HG03457 (cell line): ENCODE measurements at regions not wholly inside any gene's neighbourhood (a gene's known extent, or its start where the extent isn't known, plus 50 kb on each side); places are given as distances from the start of the nearest gene placed in this dataset.

Experiments
- ATAC-seq: cut with Tn5 transposase; IDR thresholded peaks from one replicate; pipeline ENCODE4 v1.9.1; 2021; ENCODE audit warnings: moderate number of reproducible peaks; ENCODE audit not compliant: unreplicated experiment

DNA sequence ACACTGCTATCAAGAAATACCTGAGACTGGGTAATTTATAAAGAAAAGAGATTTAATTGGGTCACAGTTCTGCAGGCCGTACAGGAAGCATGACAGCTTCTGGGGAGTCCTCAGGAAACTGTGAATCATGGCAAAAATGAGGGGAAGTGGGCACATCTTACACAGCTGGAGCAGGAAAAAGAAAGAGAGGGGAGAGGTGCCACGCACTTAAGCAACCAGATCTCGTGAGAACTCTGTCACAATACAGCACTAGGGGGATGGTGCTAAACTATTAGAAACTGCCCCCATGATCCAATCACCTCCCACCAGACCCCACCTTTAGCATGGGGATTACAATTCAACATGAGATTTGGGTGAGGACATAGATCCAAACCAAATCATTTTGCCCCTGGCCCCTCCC lies 105.5 kb upstream of the CPLX2 start:
- no peak for ATAC-seq

DNA sequence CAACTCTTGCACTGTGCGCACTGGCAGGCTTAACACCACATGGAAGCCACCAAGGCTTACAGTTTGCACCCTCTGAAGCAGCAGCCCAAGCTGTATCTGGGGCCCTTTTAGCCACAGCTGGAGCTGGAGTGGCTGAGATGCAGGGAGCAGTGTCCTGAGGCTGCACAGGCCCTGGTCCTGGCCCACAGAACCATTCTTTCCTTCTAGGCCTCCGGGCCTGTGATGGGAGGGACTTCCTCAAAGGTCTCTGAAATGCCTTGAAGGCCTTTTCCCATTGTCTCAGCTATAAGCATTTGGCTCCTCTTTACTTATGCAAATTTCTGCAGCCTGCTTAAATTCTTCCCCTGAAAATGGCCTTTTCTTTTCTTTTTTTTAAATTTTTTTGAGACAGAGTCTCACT lies 104.4 kb upstream of the CPLX2 start:
- ATAC-seq = no peak

DNA sequence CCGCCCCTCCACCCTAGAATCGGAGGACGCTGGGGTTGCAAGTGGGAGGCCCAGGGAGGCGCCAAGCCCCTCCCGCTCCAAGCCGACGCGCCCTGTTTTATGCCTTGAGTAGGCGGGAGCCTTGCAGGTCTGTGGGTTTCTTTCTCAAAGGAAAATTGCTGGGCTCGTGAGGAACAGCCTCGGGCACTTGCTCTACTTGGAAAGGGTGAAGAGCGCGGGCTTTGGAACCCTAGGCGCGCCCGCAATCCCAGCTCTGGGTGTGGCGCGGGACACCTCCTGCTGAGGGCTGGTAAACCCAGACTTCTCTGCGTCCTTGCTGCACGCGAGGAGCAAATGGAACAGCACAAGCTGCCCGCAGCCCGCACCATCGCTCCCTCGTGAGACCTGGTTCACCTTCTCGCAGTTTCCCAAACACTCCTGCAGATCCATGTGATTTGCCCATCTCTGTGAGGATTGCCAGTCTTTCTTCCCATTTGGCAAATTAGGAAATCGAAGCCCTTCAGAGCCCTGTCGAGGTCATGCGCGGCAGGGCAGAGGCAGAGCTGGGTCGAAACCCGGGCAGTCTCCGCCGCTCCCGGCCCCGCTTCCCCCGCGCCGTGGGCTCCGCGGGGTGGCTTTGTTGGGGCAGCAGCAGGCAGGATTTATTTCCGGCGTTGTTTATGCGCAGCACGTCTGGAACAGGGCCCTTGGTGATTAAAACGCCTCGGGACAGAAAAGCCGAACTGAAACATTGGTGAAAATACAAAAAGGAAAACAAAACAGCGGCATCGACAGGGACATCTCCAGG lies 98.4 kb upstream of the CPLX2 start:
- no peak for ATAC-seq

DNA sequence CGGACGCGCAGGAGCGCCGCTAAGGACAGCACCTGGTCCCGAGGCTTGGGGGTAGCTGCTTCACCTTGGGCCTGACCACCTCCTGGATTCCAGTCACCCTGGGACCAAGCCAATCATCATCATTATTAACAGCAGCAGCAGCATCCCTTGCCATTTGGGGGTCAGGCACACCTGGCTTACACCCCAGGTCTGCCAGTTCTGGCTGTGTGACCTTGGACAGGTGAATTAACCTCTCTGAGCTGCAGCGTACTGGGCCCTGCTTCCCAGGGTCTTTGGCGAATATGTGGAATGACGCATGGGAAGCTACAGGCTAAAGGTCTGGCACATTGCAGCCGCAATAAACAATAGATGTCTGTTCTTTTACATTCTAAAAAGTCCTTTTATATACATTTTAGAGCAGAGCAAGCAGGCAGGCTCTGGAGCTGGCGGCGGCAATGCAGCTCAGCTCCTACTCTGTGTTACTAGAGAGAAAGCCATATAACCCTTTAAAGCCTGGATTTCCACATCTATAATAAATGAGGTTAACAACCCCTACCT lies 97.8 kb upstream of the CPLX2 start:
- no peak for ATAC-seq

DNA sequence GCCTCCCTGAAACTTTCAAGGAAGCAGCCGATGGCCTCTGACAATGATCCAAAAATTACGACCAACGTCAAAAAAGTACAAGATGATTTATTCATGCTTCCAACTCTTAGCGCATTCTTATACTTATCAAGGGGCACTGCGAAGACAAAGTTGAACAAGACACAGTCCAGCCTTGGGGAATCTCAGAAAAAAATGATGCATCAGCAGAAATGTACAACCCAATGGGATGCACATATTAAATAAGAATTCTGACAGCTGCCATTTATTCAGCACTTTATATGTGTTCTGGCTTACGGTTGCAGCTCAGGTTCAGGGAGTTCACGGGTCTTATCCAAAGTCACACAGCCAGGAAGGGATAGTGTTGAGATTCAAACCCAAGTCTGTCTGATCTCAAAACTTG lies 96.0 kb upstream of the CPLX2 start:
- no peak for ATAC-seq

DNA sequence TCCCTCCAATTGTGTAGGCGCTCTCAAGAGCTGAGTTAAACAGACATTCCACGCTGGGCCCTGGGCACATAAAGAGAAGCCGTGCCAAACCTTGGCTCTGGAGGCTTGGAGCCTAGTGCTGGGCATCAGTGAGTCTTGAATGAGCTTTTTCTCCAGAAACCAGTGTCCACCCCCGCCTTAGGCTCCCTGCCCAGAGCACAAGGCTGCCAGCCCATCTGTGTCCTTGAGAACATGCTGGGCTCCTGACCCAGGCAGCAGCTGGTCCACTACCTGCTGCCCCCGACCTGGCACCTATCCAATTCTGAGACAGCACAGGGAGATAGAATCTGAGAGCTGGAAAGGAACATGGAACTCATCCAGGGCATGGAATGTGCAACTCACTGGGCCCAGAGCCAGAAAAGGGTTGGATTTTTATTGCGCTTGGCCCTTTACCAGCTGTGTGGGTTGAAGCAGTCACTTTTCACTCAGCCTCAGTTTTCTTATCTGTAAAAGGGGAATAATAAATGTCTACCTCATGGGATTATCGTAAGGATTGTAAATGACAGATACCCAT lies 92.4 kb upstream of the CPLX2 start:
- no peak for ATAC-seq

DNA sequence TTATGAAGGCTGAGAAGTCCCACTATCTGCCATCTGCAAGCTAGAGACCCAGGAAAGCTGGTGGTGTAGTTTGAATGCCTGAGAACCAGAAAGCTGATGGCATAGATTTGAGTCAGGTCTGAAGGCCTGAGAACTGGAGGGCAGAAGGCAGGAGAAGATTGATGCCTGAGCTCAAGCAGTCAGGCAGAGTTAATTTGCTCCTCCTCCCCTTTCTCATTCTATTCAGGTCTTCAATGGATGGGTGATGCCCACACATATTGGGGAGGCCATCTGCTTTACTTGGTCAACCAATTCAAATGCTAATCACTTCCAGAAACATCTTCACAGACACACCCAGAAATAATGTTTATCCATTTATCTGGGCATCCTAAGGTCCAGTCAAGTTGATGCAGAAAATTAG lies 87.6 kb upstream of the CPLX2 start:
- no peak for ATAC-seq

DNA sequence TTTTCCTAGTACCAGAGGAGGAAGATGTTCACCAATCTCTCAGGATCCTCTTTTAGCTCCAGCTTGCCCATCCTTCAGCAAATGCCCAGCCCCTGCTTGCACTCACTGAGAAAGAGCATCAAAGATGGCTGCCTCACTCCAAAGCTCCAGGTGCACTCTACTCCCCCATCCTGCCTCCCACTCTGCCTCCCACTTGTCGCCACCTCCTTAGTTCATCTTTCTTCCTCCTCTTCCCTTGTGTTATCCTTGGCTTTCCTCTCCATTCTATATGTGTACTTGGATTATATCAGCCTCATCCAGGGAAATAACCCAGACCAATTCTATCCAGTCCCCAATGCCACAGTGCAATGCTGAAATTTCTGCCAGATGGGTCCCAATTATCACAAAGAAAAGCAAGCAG lies 87.1 kb upstream of the CPLX2 start:
- ATAC-seq = no peak

DNA sequence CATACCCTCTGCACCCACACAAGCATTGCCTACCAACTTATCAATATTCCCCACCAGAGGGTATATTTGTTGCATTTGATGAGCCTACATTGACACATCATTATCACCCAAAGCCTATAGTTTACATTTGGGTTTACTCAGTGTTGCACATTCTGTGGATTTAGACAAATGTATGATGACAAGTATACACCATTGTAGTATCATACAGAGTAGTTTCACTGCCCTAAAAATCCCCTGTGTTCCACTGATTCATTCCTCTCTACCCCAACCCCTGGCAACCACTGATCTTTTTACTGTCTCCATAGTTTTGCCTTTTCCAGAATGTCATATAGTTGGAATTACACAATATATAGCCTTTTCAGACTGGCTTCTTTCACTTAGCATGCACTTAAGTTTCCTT lies 85.7 kb upstream of the CPLX2 start:
- no peak for ATAC-seq

DNA sequence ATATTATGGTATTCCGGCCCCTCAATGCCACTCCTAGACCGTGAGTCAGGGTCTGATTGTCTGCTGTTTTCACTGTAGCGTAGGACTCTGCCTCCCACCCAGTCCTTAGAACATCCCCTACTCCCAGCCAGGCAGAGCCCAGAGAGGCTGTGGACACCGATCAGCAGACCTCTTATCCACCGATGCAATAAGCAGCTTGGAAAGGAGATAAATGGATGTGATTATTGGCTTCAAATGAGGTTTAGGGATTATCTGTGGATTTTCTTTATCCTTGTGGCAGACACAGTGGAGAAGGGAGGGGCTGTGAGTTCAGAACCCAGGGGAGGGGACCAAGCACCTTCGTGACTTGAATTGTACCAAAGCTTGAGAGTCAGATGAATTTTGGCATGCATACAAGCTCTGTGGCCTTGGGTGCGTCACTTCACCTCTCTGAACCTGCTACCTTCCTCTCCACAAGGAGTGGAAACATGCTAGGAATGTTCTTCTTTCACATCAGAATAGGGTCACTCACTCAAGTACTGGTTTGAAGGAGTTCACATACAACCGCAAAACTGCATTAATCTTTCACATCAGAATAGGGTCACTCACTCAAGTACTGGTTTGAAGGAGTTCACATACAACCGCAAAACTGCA lies 83.1 kb upstream of the CPLX2 start:
- ATAC-seq = no peak

DNA sequence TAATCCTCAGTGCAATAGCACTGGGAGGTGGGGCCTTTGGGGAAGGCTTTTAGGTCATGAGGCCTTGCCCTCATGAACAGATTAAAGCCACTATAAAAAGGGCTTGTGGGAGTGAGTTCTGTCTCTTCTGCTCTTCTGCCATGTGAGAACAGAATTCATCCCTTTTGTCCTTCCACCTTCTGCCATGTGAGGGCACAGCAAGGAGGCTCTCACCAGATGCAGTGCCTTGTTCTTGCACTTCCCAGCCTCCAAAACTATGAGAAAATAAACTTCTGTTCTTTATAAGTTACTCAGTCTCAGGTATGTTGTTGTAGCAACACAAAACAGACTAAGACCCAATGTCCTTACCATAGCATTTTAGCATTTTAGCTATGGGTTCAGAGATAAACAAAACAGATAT lies 81.7 kb upstream of the CPLX2 start:
- ATAC-seq = no peak

DNA sequence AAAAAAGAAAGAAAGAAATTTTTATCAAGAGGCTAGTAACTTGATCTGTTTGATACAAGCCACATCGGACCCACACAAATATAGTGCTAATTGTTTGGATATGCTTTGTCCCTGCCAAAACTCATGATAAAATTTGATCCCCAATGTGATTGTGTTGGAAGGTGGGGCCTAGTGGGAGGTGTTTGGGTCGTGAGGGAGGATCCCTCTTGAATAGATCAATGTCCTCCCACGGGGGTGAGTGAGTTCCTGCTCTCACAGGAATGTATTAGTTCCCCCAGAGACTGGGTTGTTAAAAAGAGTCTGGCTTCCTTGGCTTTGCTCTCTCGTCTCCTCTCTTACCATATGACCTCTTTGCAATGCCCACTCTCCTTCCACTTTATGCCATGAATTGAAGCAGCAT lies 80.6 kb upstream of the CPLX2 start:
- ATAC-seq = no peak

DNA sequence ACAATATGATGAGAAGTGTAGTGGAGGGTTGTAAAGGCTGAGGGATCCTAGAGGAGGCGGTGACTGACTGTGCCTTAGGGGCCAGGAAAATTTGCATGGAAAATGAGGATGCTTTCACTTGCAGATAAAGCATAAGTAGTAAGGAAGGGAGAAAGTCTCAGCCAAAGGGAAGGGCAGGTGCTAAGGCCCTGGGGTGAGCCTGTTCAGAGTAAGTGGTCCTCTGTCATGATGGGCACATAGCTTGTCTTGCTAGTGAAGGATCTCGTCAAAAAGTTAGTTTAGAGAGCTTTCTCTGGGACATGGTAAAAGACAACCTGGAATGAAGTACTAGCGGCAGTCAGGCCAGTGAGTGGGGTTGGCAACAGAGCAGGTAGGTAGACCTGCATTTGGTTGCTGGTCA lies 75.4 kb upstream of the CPLX2 start:
- ATAC-seq = no peak

DNA sequence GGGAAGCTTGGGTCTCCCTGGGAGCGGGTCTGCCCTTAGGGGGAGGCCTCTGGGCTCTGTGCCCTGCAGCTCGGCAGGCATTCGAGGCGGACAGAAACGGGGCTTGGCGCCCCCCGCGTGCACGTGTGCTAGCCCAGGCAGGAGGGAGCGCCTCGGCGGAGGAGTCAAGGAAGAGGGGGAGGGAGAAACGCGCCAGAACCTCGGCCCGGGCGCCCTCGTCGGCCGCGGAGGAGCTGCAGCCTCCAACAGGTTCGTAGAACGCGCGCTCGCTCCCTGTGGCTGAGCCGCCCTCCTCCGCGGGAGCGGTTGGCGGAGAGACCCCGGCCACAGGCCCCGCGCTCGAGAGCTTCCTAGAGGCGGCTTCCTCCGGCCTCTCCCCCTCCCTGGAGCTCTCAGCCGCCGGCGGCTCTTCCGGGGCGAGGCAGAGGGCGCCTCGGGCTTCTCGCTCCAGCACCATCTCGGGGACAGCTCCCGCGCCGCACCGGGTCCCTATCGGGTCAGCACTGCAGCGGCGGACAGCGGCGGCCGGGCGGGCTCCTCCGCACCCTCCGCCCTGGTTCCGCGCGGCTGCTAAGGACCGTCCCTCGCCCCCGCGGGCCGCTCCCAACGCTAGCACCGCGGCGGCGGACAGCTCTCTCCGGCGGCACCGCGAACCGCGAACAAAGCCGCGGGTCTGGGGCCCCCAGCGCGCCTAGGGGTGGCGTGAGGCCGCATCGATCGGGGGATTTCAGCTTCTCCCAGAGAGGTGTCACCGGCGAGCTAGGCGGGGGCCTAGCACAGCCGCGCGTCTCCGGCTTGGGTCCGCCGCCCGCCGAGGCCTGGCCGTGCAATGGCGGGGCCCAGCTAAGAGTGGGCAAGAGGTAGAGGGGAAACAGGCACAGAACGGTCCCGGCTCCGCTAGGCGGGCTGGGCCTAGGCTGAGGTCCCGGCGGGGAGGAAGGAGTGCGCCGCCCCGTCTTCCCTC lies 74.6 kb upstream of the CPLX2 start:
- ATAC-seq = peak; percentile 63

DNA sequence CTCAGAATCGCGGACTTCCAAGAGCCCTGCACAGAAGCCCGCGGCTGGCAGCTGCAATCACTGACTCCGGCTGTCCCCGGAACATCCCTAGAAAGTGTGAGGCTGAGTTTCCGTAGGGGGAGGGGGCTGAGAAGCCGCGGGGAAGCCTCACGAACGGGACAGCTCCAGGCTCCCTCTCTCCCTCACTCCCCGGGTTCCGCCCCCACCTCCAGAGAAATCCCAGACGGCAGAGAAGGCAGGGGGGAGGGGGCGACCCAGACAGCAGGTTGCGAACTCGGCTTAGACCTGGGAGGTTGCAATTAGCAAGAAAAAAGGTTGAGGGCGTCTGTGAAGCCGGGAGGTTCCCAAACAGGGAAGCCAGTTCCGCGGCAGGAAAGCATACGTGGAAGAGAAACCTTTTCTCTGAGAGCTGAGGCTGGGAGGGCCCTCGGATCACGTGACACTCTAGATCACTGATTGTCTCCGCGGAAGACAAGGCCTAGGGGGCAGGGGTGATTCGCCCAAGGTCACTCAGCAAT lies 73.8 kb upstream of the CPLX2 start:
- ATAC-seq = no peak

DNA sequence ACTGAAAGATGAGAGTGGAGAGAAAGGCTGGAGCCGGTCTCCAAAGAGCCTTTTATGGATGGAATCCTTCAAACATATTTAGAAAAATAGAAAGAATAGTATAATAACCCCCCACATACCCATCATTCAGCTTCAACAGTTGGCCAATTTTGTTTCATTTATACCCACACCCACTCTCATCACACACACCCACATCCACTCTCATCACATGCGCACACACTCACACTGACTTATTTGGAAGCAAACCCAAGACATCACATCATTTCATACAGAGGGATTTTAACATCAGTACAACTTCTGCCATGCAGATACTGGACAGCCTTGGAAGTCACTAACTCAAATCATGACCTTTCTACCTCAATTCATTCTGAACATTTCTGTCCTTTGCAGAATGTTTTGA lies 72.8 kb upstream of the CPLX2 start:
- no peak for ATAC-seq

DNA sequence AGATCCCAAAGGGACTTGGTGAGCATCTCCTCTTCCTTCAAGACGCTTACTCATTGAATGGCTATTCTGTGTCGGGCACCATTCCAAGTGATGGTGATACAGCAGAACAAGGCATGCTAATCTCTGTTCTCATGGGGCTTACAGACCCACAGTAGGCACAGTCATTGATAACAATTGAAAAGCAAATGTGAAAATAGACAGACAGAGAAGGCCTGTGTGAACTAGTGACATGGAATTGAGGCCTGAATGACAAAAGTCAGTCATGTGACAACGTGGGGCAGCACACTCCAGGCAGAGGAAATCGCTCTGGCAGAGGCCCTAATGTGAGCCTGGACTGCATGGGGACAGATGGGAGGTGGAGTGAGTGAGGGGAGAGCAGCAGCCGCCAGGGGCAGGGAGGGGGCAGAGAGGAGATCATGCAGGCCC lies 70.7 kb upstream of the CPLX2 start:
- no peak for ATAC-seq

DNA sequence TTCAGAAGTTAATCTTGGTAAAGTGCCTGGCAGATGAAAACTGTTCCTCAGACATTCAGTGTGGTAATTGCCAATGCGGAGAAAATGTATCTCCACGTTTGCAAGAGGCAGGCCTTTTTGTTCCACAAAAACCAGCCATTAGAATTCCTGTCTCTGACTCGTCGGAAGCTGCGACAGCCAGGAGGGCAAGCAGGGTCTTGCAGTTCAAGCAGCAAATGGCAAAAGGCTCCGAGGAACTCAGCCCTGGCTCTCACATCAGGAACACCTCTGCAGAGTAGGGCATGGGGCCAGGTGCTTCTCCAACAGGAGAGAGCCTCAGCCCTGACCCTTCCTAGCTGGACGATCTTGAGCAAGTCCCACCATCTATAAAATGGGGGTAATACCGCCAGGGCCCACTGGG lies 69.0 kb upstream of the CPLX2 start:
- no peak for ATAC-seq

DNA sequence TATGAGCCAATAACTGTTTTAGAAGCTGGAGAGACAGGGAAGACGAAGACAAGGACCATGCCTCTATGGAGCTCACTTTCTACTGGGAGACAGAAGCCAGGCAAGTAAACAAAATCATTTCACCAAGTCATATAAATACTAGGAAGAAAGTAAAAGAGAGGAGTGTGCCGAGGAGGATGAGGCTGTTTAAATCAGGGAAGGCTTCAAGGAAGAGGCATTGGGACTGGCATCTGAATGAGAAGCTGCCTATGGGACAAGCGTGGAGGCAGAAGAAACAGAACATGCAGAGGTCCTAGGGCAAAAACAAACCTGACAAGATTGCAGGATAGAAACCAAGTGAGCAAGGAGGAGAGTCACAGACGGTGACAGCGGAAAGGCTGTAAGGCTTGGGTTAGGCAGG lies 68.1 kb upstream of the CPLX2 start:
- ATAC-seq = no peak

DNA sequence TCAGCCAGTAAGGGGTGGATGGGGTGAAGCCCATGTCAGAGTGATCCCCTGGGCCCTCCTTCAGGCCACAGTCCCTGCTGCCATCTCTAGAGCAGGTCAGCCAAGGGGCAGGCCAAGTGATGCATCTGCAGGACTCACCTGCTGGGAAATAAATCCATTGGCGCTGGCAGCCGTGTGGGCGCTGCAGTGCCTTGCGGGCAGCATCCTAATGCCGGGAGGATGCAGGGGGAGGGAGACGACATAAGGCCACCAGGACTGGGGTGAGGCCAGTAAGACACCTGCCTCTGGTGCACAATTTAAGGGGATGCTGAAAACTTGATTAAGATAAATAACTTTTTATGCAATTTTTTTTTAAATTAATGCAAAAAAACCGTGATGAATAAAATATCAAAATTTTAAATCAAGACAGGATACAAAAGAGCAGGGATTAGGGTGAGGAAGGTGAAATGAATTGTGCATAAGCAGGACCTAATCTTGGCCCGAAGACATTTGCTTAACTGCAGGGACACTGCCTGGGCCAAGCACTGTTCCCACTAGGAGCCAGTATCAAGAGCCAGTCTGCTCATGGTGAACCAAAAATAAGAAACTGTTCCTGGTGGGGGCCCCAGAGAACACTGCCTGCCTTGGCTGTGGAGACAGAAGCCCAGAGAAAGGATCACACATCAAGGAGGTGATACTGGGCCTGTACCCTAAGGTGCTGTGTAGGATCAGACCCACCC lies 67.5 kb upstream of the CPLX2 start:
- no peak for ATAC-seq
